22Rv1 (cell line): ENCODE measurements at regions not wholly inside any gene's neighbourhood (a gene's known extent, or its start where the extent isn't known, plus 50 kb on each side); places are given as distances from the start of the nearest gene placed in this dataset.
A peak's percentile ranks its signal among the peaks of the same experiment; 100 is the strongest.

Experiments
- H3K27ac ChIP-seq: fragments of 450-650 bp; 2 replicates; pipeline ENCODE4 v1.5.1; 2017
- ZFX ChIP-seq: fragments of 450-650 bp; IDR thresholded peaks from 2 replicates; pipeline ENCODE4 v1.6.1; 2017; ENCODE audit warnings: antibody characterized with exemption, borderline replicate concordance
- TF ChIP-seq, protein P1 (sequence below): fragments of 450-650 bp; IDR thresholded peaks from 2 replicates; pipeline ENCODE4 v1.5.1; 2017; ENCODE audit warnings: mild to moderate bottlenecking

DNA sequence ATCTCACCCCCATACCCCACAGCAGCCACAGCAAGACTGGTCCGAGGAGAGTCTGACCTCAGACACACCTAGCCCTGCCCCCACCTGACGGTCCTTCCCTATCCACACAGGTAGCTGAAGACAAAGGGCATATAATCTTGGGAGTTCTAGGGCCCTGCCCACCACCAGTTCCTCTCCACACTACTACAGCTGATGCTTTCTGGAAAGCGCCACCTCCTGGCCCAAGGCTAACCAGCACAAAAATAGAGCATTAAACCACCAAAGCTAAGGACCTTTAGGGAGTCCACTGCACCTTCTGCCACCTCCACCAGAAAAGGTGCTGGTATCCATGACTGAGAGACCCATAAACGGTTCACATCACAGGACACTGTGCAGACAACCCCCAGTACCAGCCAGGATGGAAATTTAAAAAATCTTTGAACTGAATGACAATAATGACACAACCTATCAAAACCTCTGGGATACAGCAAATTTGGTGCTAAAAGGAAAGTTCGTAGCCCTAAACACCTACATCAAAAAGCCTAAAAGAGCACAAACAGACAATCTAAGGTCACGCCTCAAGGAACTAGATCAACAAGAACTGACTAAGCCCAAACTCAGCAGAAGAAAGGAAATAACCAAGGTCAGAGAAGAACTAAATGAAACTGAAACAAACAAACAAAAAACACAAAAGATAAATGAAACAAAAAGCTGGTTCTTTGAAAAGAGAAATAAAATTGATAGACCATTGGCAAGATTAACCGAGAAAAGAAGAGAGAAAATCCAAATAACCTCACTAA lies 122.1 kb upstream of the TPRG1 start:
- no peak for TF ChIP-seq ZFX
- TF ChIP-seq, protein P1, sequence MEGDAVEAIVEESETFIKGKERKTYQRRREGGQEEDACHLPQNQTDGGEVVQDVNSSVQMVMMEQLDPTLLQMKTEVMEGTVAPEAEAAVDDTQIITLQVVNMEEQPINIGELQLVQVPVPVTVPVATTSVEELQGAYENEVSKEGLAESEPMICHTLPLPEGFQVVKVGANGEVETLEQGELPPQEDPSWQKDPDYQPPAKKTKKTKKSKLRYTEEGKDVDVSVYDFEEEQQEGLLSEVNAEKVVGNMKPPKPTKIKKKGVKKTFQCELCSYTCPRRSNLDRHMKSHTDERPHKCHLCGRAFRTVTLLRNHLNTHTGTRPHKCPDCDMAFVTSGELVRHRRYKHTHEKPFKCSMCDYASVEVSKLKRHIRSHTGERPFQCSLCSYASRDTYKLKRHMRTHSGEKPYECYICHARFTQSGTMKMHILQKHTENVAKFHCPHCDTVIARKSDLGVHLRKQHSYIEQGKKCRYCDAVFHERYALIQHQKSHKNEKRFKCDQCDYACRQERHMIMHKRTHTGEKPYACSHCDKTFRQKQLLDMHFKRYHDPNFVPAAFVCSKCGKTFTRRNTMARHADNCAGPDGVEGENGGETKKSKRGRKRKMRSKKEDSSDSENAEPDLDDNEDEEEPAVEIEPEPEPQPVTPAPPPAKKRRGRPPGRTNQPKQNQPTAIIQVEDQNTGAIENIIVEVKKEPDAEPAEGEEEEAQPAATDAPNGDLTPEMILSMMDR: peak; percentile 21; the same call in 1 of the 2 replicates
- H3K27ac ChIP-seq: no peak overlapping the region

DNA sequence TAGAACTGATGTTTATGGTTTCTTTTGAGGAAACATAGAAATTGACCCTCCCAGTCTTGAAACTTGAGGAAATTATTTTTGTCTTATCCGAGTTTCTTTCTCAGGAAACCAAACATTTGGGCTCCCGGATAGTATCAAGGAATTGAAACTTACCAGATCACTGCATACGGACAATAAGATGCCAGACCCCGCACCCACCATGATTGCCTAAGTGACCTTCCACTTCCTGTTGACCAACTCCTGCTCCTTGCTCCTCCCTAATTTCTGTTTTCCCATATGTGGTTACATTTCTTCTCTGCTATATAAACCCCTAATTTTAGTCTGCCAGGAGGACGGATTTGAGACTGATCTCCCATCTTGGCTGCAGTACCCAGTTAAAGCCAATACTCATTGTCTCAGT lies 118.4 kb upstream of the TPRG1 start:
- TF ChIP-seq ZFX: no peak
- TF ChIP-seq, protein P1: no peak
- H3K27ac ChIP-seq: no peak overlapping the region

DNA sequence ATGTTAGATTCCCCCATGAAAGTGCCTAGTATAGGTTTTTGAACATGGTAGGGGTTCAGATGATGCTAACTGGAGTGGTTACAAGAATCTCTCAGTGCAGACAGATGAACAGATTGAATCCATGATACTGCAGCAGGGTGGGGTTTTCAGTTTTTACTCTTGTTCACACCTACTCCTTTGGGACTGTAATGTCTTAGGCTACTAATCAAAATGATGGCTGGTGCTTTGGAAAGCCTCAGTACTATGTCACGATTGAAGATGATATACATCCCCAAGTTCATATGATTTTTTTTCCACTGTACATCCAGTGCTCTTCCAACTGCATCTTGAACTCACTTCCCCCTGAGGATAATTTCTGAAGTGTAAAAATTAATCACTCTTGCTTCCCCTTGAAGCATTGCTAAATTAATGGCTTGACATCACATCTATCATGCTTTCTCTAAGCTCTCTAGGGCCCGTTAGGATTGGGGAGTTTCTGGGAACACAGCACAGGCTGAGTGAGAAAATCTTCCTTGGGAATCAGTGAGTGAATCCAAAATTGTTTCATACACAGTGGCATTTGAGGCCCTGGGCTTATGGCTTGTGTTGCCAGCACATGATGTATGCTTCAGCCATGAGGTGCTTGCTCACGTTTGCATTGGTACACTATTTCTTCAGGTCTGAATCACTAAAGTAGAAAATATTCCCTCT lies 115.0 kb upstream of the TPRG1 start:
- no peak overlapping the region for H3K27ac ChIP-seq

DNA sequence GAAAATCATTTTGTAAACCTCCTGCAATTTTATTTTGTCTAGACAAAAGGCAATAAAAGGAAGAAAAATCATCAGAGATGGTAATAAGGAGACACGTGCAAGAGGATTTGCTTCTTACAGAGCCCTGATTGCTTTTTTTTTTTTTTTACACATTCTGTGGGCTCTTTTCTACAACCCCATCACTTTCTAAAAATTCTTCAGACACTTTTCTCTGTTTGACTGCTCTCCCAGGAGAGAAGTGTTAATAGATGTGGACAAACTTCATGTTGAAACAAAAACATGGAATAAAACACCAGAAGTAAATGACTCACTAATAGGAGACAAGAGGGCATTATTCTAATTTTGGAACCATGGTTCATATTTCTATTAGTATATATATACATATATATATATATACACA lies 114.4 kb upstream of the TPRG1 start:
- no peak overlapping the region for H3K27ac ChIP-seq
- TF ChIP-seq ZFX: no peak
- TF ChIP-seq, protein P1: no peak

More for the DNA sequence above, 115.0 kb upstream of the TPRG1 start:
- TF ChIP-seq ZFX: no peak
- TF ChIP-seq, protein P1: no peak

DNA sequence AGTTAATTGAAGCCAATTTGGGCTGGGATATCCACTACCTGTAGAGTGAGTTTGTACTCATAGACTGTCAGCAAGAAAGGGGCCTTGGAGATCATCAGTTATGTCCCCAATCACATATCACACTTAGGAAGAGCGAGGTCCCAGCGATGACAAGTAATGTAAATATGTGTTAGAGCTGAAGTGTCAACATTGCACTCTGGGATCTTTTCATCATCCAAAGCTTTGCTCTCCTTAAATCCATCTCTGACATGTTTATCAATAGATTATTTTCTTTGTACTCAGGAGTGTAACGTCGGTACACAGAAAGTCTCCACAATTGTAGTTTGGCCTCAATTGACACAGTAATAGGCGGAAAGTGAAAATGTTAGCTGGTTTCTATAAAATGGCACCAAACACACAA lies 113.7 kb upstream of the TPRG1 start:
- no peak overlapping the region for H3K27ac ChIP-seq
- no peak for TF ChIP-seq ZFX
- TF ChIP-seq, protein P1: no peak

DNA sequence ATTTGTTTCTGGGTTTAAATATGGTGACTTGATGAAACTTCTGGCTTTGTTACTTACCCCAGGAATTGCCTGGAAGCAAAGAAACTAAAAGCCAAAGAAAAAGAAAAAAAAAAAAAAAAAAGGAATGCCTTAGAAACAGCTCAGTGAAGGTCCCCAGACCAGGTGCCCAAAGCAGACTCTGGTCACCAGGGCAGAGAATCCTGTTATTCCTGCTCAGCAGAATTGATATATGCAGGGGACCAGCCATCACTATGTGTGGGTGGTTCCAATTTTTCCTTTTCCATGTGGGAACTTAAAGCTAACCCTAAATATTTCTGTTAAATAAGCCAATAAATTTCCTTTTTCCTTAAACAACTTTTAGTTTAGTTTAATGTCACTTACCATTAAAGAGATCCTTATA lies 100.8 kb upstream of the TPRG1 start:
- TF ChIP-seq, protein P1: no peak
- TF ChIP-seq ZFX: no peak
- no peak overlapping the region for H3K27ac ChIP-seq

DNA sequence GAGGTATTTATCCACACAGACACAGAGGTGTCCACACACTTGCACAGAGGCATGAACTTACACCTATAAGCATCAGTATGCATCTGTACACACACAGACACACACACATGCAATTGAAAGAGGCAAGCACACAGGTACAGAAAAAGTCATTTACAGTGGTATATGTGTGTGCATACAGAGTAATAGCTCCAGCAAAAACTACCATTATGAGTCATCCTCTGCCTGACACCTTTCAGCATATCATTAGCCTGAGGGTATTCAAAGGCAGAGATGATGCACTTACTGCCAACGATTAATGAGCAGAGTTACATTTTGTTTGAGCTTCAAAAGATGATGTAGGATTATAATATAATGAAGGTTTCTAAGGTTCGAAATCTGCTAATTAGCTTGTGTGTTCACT lies 100.3 kb upstream of the TPRG1 start:
- TF ChIP-seq, protein P1: no peak
- no peak for TF ChIP-seq ZFX
- H3K27ac ChIP-seq: no peak overlapping the region
